BE2C (cell line): ENCODE measurements at regions not wholly inside any gene's neighbourhood (a gene's known extent, or its start where the extent isn't known, plus 50 kb on each side); places are given as distances from the start of the nearest gene placed in this dataset.
"Not testable (repeated sequence)": the region's sequence is repeated elsewhere in the genome, so short reads cannot be mapped to it uniquely, and the experiment has no call there.

Experiments
- DNase-seq: peaks from one replicate; pipeline ENCODE4 v3.0.0-alpha.2; 2020
- H3K27me3 ChIP-seq: fragments of 250-450 bp; sonication (Bioruptor Pico); 2 replicates; pipeline ENCODE4 v1.5.1; 2020; ENCODE audit warnings: mild to moderate bottlenecking
- H3K36me3 ChIP-seq: fragments of 250-450 bp; sonication (Bioruptor Pico); 2 replicates; pipeline ENCODE4 v1.5.1; 2020; ENCODE audit warnings: mild to moderate bottlenecking
- H3K4me1 ChIP-seq: fragments of 250-450 bp; sonication (Bioruptor Pico); 2 replicates; pipeline ENCODE4 v1.5.1; 2020
- H3K4me3 ChIP-seq: 2 replicates; pipeline ENCODE4 v1.5.1; 2011; ENCODE audit warnings: low read depth, low read length
- H3K9me3 ChIP-seq: fragments of 250-450 bp; sonication (Bioruptor Pico); 2 replicates; pipeline ENCODE4 v1.5.1; 2020
- CTCF ChIP-seq: IDR thresholded peaks from 2 replicates; pipeline ENCODE4 v1.5.1; 2012; ENCODE audit warnings: mild to moderate bottlenecking, low read depth, low read length

GRCh38 chr3:3991598-3991997, 192.4 kb downstream of the LRRN1 start:
- H3K36me3 ChIP-seq, result no peaks in the 10 kb centered on the region
- no peak for DNase-seq
- H3K27me3 ChIP-seq, result no peaks in the 10 kb centered on the region
- no peaks in the 10 kb centered on the region for H3K4me1 ChIP-seq
- no peaks in the 10 kb centered on the region for H3K9me3 ChIP-seq
- no peak overlapping the region for H3K4me3 ChIP-seq
- no peak for TF ChIP-seq CTCF

- no peak for DNase-seq
- no peaks in the 10 kb centered on the region for H3K36me3 ChIP-seq
- no peaks in the 10 kb centered on the region for H3K27me3 ChIP-seq
- TF ChIP-seq CTCF, result no peak
- no peaks in the 10 kb centered on the region for H3K9me3 ChIP-seq
- no peaks in the 10 kb centered on the region for H3K4me1 ChIP-seq
- no peak overlapping the region for H3K4me3 ChIP-seq
Measured at GRCh38 chr3:3992312-3992874, 193.2 kb downstream of the LRRN1 start.

GRCh38 chr3:3998140-3998922, 199.1 kb downstream of the LRRN1 start:
- no peaks in the 10 kb centered on the region for H3K27me3 ChIP-seq
- DNase-seq, result no peak
- H3K4me3 ChIP-seq, result no peak overlapping the region
- no peaks in the 10 kb centered on the region for H3K9me3 ChIP-seq
- no peaks in the 10 kb centered on the region for H3K4me1 ChIP-seq
- H3K36me3 ChIP-seq, result no peaks in the 10 kb centered on the region
- peak; percentile 53 for TF ChIP-seq CTCF

- H3K4me3 ChIP-seq, DNase-seq, H3K27me3 ChIP-seq, H3K36me3 ChIP-seq, H3K9me3 ChIP-seq, H3K4me1 ChIP-seq: not testable (repeated sequence)
Measured at GRCh38 chr3:3999340-3999739, 200.1 kb downstream of the LRRN1 start.

GRCh38 chr3:4001976-4002375, 202.7 kb downstream of the LRRN1 start:
- H3K27me3 ChIP-seq, result no peaks in the 10 kb centered on the region
- no peak for DNase-seq
- no peaks in the 10 kb centered on the region for H3K4me1 ChIP-seq
- no peak for TF ChIP-seq CTCF
- no peak overlapping the region for H3K4me3 ChIP-seq
- no peaks in the 10 kb centered on the region for H3K9me3 ChIP-seq
- no peaks in the 10 kb centered on the region for H3K36me3 ChIP-seq

- H3K9me3 ChIP-seq, result no peaks in the 10 kb centered on the region
- no peak overlapping the region for H3K4me3 ChIP-seq
- DNase-seq, result no peak
- no peaks in the 10 kb centered on the region for H3K4me1 ChIP-seq
- no peaks in the 10 kb centered on the region for H3K36me3 ChIP-seq
- TF ChIP-seq CTCF, result no peak
- H3K27me3 ChIP-seq, result no peaks in the 10 kb centered on the region
Measured at GRCh38 chr3:4006288-4006687, 207.1 kb downstream of the LRRN1 start.
